GM23338 (cell line): ENCODE measurements at regions not wholly inside any gene's neighbourhood (a gene's known extent, or its start where the extent isn't known, plus 50 kb on each side); places are given as distances from the start of the nearest gene placed in this dataset.

Experiments
- ATAC-seq: fragments of 200-7000 bp; cut with Tn5 transposase; 3 replicates; pipeline ENCODE4 v1.9.1; 2020
- DNase-seq: peaks from one replicate; pipeline ENCODE4 v3.0.0-alpha.2; 2015; ENCODE audit warnings: low spot score
- H2AFZ ChIP-seq: fragments of 200-600 bp; sonication (generic); 2 replicates; pipeline ENCODE4 v1.8.0; 2016; ENCODE audit warnings: antibody characterized with exemption, mild to moderate bottlenecking, moderate library complexity
- H3F3A ChIP-seq: fragments of 200-600 bp; sonication (generic); replicated peaks from 2 replicates; pipeline ENCODE4 v1.8.0; 2017; ENCODE audit warnings: antibody characterized with exemption, mixed run types, low read depth
- H3K27ac ChIP-seq: fragments of 200-600 bp; sonication (generic); 2 replicates; pipeline ENCODE4 v1.6.1; 2016; ENCODE audit warnings: low read depth
- H3K27me3 ChIP-seq: fragments of 200-600 bp; sonication (generic); 2 replicates; pipeline ENCODE4 v1.8.0; 2016; ENCODE audit warnings: mild to moderate bottlenecking, mixed run types, moderate library complexity; ENCODE audit not compliant: insufficient read depth
- H3K36me3 ChIP-seq: fragments of 200-600 bp; sonication (generic); 2 replicates; pipeline ENCODE4 v1.8.0; 2016; ENCODE audit warnings: mild to moderate bottlenecking; ENCODE audit not compliant: insufficient read depth
- H3K4me1 ChIP-seq: fragments of 200-600 bp; sonication (generic); 2 replicates; pipeline ENCODE4 v1.8.0; 2016; ENCODE audit warnings: mild to moderate bottlenecking, moderate library complexity; ENCODE audit not compliant: insufficient read depth
- H3K4me2 ChIP-seq: fragments of 200-600 bp; sonication (generic); 2 replicates; pipeline ENCODE4 v1.7.1; 2017; ENCODE audit warnings: mixed run types
- H3K4me3 ChIP-seq: fragments of 200-600 bp; sonication (generic); 2 replicates; pipeline ENCODE4 v1.6.1; 2016; ENCODE audit warnings: mixed run types
- H3K79me2 ChIP-seq: fragments of 200-600 bp; sonication (generic); replicated peaks from 2 replicates; pipeline ENCODE4 v1.8.0; 2017; ENCODE audit warnings: mild to moderate bottlenecking; ENCODE audit not compliant: insufficient read depth
- H3K9me2 ChIP-seq: fragments of 200-600 bp; sonication (generic); 2 replicates; pipeline ENCODE4 v1.8.0; 2017; ENCODE audit not compliant: insufficient read depth
- H4K20me1 ChIP-seq: fragments of 200-600 bp; sonication (generic); replicated peaks from 2 replicates; pipeline ENCODE4 v1.8.0; 2017; ENCODE audit warnings: mild to moderate bottlenecking; ENCODE audit not compliant: insufficient read depth
- H3K27ac Mint-ChIP-seq: 2 replicates; pipeline ENCODE4 v1.8.0; 2020; ENCODE audit warnings: inconsistent platforms, mild to moderate bottlenecking, moderate library complexity, mixed read lengths
- H3K27me3 Mint-ChIP-seq: 3 replicates; pipeline ENCODE4 v1.8.0; 2022; ENCODE audit warnings: low read depth, mild to moderate bottlenecking, moderate library complexity, mixed read lengths, inconsistent platforms; ENCODE audit not compliant: insufficient read depth, poor library complexity
- H3K36me3 Mint-ChIP-seq: 3 replicates; pipeline ENCODE4 v1.8.0; 2021; ENCODE audit warnings: low read depth, mild to moderate bottlenecking, inconsistent platforms, moderate library complexity, mixed read lengths
- H3K4me1 Mint-ChIP-seq: 3 replicates; pipeline ENCODE4 v1.8.0; 2020; ENCODE audit warnings: mild to moderate bottlenecking, inconsistent platforms, mixed read lengths
- H3K4me3 Mint-ChIP-seq: 3 replicates; pipeline ENCODE4 v1.8.0; 2021; ENCODE audit warnings: moderate library complexity, mild to moderate bottlenecking, inconsistent platforms, mixed read lengths
- H3K9me3 Mint-ChIP-seq: 3 replicates; pipeline ENCODE4 v1.8.0; 2020; ENCODE audit warnings: moderate library complexity, mild to moderate bottlenecking, inconsistent platforms, mixed read lengths
- CREB1 ChIP-seq: fragments of 250-450 bp; sonication (Bioruptor Pico); IDR thresholded peaks from 2 replicates; pipeline ENCODE4 v1.5.0; 2020; ENCODE audit warnings: low read depth, mild to moderate bottlenecking, moderate library complexity
- EZH2 ChIP-seq: fragments of 200-600 bp; sonication (generic); IDR thresholded peaks from one replicate; pipeline ENCODE4 v1.8.0; 2017; ENCODE audit warnings: antibody characterized with exemption, mild to moderate bottlenecking, low read depth; ENCODE audit not compliant: unreplicated experiment
- EZH2phosphoT487 ChIP-seq: fragments of 200-600 bp; sonication (generic); IDR thresholded peaks from one replicate; pipeline ENCODE4 v1.8.1; 2018; ENCODE audit warnings: antibody characterized with exemption; ENCODE audit not compliant: unreplicated experiment
- JUNB ChIP-seq: IDR thresholded peaks from one replicate; pipeline ENCODE4 v1.6.1; 2016; ENCODE audit warnings: antibody characterized with exemption; ENCODE audit not compliant: unreplicated experiment
- NANOG ChIP-seq: IDR thresholded peaks from 2 replicates; pipeline ENCODE4 v1.6.1; 2016; ENCODE audit warnings: antibody characterized with exemption, borderline replicate concordance
- POLR2AphosphoS5 ChIP-seq: IDR thresholded peaks from 2 replicates; pipeline ENCODE4 v1.6.1; 2016; ENCODE audit warnings: antibody characterized with exemption, low read depth
- STAT1 ChIP-seq: IDR thresholded peaks from one replicate; pipeline ENCODE4 v1.6.1; 2016; ENCODE audit warnings: antibody characterized with exemption; ENCODE audit not compliant: unreplicated experiment
- ZNF114 ChIP-seq: fragments of 250-450 bp; sonication (Bioruptor Pico); IDR thresholded peaks from 2 replicates; pipeline ENCODE4 v1.5.0; 2020; ENCODE audit warnings: mild to moderate bottlenecking, moderate library complexity
- TF ChIP-seq, protein P1 (sequence below): IDR thresholded peaks from 2 replicates; pipeline ENCODE4 v1.6.1; 2016; ENCODE audit warnings: antibody characterized with exemption
- TF ChIP-seq, protein P2 (sequence below), 2 experiments: fragments of 200-600 bp in 1 of 2; sonication (generic) in 1 of 2; conservative IDR thresholded peaks; 2 replicates each; pipeline versions ENCODE4 v1.5.1 to v1.6.1; 2016 to 2017; ENCODE audit warnings: antibody characterized with exemption in 2 of 2, low read depth in 2 of 2, mild to moderate bottlenecking in 2 of 2, moderate library complexity in 1 of 2
- TF ChIP-seq, protein P3 (sequence below): fragments of 250-450 bp; sonication (Bioruptor Pico); IDR thresholded peaks from 2 replicates; pipeline ENCODE4 v1.5.0; 2020; ENCODE audit warnings: mild to moderate bottlenecking, moderate library complexity

DNA sequence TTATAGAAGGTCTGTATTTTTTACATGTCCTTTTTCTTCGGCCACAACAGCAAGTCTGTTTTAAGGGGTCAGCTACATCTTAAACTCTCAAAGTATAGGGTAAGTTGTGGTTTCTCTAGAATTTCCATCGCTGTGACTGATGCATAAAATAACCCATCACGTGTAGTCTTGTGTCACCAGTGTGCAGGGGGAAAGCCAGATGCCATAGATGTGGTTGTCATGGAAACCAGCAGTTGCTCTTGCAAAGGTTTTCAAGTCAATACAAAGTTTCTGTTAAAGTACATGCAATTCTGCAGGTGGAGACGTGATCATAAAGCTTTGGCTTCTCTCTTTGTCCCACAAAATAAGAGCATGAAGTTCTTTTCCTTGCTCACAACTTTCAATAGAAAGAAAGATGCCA, 210.3 kb upstream of the ONECUT1 start:
- Histone ChIP-seq H3K79me2 (no peaks in the 10 kb centered on the region), H3K27me3 (no peaks in the 10 kb centered on the region), H3K27ac (no peak overlapping the region), H3F3A (no peaks in the 10 kb centered on the region), H4K20me1 (no peaks in the 10 kb centered on the region), H3K4me1 (no peaks in the 10 kb centered on the region), H2AFZ (no peak overlapping the region), H3K36me3 (no peaks in the 10 kb centered on the region), H3K4me2 (no peak overlapping the region), H3K4me3 (no peak overlapping the region), H3K9me2 (peaks cover 6% of the 10 kb centered on the region; the same call in 1 of the 2 replicates)
- Mint-ChIP-seq H3K27me3 (no peaks in the 10 kb centered on the region), H3K36me3 (no peaks in the 10 kb centered on the region), H3K9me3 (no peaks in the 10 kb centered on the region; the same call in 2 of the 3 replicates), H3K4me3 (no peak overlapping the region), H3K27ac (no peak overlapping the region), H3K4me1 (no peaks in the 10 kb centered on the region)
- TF ChIP-seq ZNF114 (CRISPR knock-in tag) (no peak), EZH2phosphoT487 (no peak), STAT1 (no peak), POLR2AphosphoS5 (no peak), CREB1 (CRISPR knock-in tag) (no peak)
- TF ChIP-seq, protein P1, sequence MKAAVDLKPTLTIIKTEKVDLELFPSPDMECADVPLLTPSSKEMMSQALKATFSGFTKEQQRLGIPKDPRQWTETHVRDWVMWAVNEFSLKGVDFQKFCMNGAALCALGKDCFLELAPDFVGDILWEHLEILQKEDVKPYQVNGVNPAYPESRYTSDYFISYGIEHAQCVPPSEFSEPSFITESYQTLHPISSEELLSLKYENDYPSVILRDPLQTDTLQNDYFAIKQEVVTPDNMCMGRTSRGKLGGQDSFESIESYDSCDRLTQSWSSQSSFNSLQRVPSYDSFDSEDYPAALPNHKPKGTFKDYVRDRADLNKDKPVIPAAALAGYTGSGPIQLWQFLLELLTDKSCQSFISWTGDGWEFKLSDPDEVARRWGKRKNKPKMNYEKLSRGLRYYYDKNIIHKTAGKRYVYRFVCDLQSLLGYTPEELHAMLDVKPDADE = no peak
- TF ChIP-seq, protein P2, sequence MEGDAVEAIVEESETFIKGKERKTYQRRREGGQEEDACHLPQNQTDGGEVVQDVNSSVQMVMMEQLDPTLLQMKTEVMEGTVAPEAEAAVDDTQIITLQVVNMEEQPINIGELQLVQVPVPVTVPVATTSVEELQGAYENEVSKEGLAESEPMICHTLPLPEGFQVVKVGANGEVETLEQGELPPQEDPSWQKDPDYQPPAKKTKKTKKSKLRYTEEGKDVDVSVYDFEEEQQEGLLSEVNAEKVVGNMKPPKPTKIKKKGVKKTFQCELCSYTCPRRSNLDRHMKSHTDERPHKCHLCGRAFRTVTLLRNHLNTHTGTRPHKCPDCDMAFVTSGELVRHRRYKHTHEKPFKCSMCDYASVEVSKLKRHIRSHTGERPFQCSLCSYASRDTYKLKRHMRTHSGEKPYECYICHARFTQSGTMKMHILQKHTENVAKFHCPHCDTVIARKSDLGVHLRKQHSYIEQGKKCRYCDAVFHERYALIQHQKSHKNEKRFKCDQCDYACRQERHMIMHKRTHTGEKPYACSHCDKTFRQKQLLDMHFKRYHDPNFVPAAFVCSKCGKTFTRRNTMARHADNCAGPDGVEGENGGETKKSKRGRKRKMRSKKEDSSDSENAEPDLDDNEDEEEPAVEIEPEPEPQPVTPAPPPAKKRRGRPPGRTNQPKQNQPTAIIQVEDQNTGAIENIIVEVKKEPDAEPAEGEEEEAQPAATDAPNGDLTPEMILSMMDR (conservative IDR thresholded peaks at IDR 0.05; ENCODE audit: low read depth in 2 of 2) = no peak
- DNase-seq (peak; percentile 4), ATAC-seq (no peak)

DNA sequence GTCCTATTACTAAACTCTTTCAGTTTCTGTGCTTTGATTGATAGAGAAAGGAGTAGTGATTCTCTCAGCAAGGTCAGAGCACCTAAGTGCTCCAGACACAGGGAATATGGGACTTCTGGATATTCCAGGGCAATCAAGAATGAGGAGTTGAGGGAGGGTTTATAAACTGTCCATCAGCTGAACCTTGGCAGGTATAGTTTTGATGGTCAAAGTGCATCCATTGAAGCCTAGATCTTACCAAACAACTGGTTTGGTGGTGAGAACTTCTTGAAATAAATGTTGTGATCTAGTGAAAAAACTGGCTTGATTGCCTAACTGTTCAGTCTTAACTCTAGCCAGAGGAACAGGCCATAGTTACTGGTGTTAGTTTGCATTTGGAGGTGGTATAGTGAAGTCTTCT, 207.0 kb upstream of the ONECUT1 start:
- H3K79me2 ChIP-seq = no peaks in the 10 kb centered on the region
- no peak for ATAC-seq
- Mint-ChIP-seq H3K27me3 (no peaks in the 10 kb centered on the region), H3K36me3 (no peaks in the 10 kb centered on the region), H3K27ac (no peak overlapping the region), H3K9me3 (no peaks in the 10 kb centered on the region; the same call in 2 of the 3 replicates), H3K4me1 (no peaks in the 10 kb centered on the region), H3K4me3 (no peak overlapping the region)
- H2AFZ ChIP-seq = no peak overlapping the region
- no peak overlapping the region for H3K4me3 ChIP-seq
- peaks cover 6% of the 10 kb centered on the region; the same call in 1 of the 2 replicates for H3K9me2 ChIP-seq
- no peaks in the 10 kb centered on the region for H3K4me1 ChIP-seq
- no peaks in the 10 kb centered on the region for H3F3A ChIP-seq
- H3K27me3 ChIP-seq = no peaks in the 10 kb centered on the region
- H4K20me1 ChIP-seq = no peaks in the 10 kb centered on the region
- no peak for DNase-seq
- H3K4me2 ChIP-seq = no peak overlapping the region
- no peaks in the 10 kb centered on the region for H3K36me3 ChIP-seq
- no peak overlapping the region for H3K27ac ChIP-seq
- TF ChIP-seq, protein P2 (conservative IDR thresholded peaks at IDR 0.05; ENCODE audit: low read depth in 2 of 2) = no peak
- no peak for TF ChIP-seq EZH2phosphoT487
- TF ChIP-seq JUNB = no peak
- TF ChIP-seq NANOG = no peak
- no peak for TF ChIP-seq ZNF114 (CRISPR knock-in tag)
- no peak for TF ChIP-seq EZH2
- TF ChIP-seq, protein P3, sequence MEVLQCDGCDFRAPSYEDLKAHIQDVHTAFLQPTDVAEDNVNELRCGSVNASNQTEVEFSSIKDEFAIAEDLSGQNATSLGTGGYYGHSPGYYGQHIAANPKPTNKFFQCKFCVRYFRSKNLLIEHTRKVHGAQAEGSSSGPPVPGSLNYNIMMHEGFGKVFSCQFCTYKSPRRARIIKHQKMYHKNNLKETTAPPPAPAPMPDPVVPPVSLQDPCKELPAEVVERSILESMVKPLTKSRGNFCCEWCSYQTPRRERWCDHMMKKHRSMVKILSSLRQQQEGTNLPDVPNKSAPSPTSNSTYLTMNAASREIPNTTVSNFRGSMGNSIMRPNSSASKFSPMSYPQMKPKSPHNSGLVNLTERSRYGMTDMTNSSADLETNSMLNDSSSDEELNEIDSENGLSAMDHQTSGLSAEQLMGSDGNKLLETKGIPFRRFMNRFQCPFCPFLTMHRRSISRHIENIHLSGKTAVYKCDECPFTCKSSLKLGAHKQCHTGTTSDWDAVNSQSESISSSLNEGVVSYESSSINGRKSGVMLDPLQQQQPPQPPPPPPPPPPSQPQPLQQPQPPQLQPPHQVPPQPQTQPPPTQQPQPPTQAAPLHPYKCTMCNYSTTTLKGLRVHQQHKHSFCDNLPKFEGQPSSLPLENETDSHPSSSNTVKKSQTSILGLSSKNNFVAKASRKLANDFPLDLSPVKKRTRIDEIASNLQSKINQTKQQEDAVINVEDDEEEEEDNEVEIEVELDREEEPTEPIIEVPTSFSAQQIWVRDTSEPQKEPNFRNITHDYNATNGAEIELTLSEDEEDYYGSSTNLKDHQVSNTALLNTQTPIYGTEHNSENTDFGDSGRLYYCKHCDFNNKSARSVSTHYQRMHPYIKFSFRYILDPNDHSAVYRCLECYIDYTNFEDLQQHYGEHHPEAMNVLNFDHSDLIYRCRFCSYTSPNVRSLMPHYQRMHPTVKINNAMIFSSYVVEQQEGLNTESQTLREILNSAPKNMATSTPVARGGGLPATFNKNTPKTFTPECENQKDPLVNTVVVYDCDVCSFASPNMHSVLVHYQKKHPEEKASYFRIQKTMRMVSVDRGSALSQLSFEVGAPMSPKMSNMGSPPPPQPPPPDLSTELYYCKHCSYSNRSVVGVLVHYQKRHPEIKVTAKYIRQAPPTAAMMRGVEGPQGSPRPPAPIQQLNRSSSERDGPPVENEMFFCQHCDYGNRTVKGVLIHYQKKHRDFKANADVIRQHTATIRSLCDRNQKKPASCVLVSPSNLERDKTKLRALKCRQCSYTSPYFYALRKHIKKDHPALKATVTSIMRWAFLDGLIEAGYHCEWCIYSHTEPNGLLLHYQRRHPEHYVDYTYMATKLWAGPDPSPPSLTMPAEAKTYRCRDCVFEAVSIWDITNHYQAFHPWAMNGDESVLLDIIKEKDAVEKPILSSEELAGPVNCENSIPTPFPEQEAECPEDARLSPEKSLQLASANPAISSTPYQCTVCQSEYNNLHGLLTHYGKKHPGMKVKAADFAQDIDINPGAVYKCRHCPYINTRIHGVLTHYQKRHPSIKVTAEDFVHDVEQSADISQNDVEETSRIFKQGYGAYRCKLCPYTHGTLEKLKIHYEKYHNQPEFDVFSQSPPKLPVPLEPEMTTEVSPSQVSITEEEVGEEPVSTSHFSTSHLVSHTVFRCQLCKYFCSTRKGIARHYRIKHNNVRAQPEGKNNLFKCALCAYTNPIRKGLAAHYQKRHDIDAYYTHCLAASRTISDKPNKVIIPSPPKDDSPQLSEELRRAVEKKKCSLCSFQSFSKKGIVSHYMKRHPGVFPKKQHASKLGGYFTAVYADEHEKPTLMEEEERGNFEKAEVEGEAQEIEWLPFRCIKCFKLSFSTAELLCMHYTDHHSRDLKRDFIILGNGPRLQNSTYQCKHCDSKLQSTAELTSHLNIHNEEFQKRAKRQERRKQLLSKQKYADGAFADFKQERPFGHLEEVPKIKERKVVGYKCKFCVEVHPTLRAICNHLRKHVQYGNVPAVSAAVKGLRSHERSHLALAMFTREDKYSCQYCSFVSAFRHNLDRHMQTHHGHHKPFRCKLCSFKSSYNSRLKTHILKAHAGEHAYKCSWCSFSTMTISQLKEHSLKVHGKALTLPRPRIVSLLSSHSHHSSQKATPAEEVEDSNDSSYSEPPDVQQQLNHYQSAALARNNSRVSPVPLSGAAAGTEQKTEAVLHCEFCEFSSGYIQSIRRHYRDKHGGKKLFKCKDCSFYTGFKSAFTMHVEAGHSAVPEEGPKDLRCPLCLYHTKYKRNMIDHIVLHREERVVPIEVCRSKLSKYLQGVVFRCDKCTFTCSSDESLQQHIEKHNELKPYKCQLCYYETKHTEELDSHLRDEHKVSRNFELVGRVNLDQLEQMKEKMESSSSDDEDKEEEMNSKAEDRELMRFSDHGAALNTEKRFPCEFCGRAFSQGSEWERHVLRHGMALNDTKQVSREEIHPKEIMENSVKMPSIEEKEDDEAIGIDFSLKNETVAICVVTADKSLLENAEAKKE = no peak
